ENCODE measurements at regions not wholly inside any gene's neighbourhood (a gene's known extent, or its start where the extent isn't known, plus 50 kb on each side); places are given as distances from the start of the nearest gene placed in this dataset.

DNA sequence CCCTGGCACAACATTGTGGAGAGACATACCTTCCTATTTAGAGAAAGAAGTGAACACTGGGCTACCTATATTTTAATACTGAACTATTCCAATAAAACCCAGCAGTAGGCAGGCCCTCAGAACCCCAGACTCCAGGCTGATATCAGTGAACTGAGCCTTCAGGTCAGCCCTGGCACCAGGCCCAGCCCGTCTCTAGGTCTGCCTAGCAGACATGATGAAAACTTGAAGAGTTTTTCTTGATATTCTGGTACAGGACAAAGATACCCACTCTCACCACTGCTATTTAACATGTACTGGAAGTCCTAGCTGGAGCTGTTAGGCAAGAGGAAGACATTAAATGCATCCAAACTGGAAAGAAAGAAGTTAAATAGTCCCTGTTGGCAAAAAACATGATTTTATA, 396.6 kb upstream of the SPRY2 start:
- Mint-ChIP-seq H3K36me3 (no peaks in the 10 kb centered on the region), H3K4me1 (peaks cover 2% of the 10 kb centered on the region), H3K9me3 (peaks cover 0 to 8% (median 0%) of the 10 kb centered on the region in 7 donors), H3K4me3 (no peak overlapping the region), H3K27me3 (ENCODE audit: low read depth in 3 of 3) (no peaks in the 10 kb centered on the region), H3K27ac (no peak overlapping the region)
- TF ChIP-seq, protein P1, sequence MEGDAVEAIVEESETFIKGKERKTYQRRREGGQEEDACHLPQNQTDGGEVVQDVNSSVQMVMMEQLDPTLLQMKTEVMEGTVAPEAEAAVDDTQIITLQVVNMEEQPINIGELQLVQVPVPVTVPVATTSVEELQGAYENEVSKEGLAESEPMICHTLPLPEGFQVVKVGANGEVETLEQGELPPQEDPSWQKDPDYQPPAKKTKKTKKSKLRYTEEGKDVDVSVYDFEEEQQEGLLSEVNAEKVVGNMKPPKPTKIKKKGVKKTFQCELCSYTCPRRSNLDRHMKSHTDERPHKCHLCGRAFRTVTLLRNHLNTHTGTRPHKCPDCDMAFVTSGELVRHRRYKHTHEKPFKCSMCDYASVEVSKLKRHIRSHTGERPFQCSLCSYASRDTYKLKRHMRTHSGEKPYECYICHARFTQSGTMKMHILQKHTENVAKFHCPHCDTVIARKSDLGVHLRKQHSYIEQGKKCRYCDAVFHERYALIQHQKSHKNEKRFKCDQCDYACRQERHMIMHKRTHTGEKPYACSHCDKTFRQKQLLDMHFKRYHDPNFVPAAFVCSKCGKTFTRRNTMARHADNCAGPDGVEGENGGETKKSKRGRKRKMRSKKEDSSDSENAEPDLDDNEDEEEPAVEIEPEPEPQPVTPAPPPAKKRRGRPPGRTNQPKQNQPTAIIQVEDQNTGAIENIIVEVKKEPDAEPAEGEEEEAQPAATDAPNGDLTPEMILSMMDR (IDR thresholded peaks at IDR 0.05): no peak
- intact Hi-C loops (cut with micrococcal nuclease): no loop called here
- Histone ChIP-seq H3K4me1 (ENCODE audit: control insufficient read depth in 1 of 2, insufficient read depth in 2 of 2, low read length in 2 of 2) (no peaks in the 10 kb centered on the region), H3K4me2 (replicated peaks; ENCODE audit: extremely low read depth, low read length, poor library complexity, severe bottlenecking) (no peak overlapping the region), H3K27me3 (ENCODE audit: control insufficient read depth in 2 of 2, insufficient read depth in 2 of 2, low read length in 2 of 2) (no peaks in the 10 kb centered on the region), H2AFZ (ENCODE audit: insufficient read depth, low read depth, low read length, poor library complexity, severe bottlenecking) (no peak overlapping the region), H3K4me3 (replicated peaks in 1 of 3; ENCODE audit: low read depth in 2 of 3, low read length in 3 of 3) (no peak overlapping the region), H3K9ac (ENCODE audit: insufficient read depth, low read length, poor library complexity, severe bottlenecking) (no peak overlapping the region), H3K9me3 (replicated peaks in 1 of 2; ENCODE audit: control insufficient read depth in 1 of 2, insufficient read depth in 1 of 2, low read length in 2 of 2) (no peaks in the 10 kb centered on the region), H3K27ac (ENCODE audit: low read depth in 1 of 2, low read length in 2 of 2) (no peak overlapping the region), H3K79me2 (ENCODE audit: insufficient read depth, low read length) (no peaks in the 10 kb centered on the region), H3K36me3 (replicated peaks in 1 of 2; ENCODE audit: control insufficient read depth in 1 of 2, insufficient read depth in 2 of 2, low read length in 2 of 2) (no peaks in the 10 kb centered on the region), H4K20me1 (ENCODE audit: insufficient read depth, low read length) (no peaks in the 10 kb centered on the region)
- no peak for DNase-seq
- WGBS (ENCODE audit: insufficient coverage): 80% methylated on average over 1 of the region's 1 CpG

DNA sequence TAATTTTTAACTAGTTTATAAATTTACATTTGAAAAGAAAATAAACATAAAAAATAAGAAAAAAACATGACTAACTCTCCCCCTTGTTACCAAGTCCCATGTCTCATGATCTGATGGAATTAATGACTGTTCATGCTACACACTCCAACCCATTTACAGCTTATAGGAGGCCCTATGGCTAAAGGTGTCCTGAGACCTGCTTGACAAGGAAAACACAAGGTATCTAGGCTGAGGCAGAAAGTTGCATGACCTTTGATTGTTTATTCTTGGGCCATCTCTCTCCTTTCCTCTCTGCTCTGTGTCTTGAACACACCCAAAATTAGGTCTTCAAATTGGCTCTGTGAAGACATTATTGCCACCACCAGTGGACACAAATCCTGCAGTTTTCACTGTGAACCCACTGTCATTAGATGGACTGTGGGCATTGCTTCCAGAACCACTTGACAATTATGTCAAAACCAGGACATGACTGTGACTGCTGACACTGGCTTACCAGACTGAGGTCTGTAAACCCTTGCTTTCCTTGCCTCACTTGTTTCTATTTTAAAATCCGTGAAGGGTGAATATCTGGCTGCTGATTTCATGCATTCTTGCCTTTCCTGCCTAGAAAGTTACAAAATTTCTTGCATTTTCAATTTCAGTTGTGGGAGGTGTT, 386.5 kb upstream of the SPRY2 start:
- H3K79me2 ChIP-seq (ENCODE audit: insufficient read depth, low read length): no peaks in the 10 kb centered on the region
- H3K27ac Mint-ChIP-seq: no peak overlapping the region
- no CpG with 5 or more reads among the region's 1 CpG for WGBS (ENCODE audit: insufficient coverage)

More for the DNA sequence above, 386.5 kb upstream of the SPRY2 start:
- H2AFZ ChIP-seq (ENCODE audit: insufficient read depth, low read depth, low read length, poor library complexity, severe bottlenecking): no peak overlapping the region
- H3K27ac ChIP-seq (ENCODE audit: low read depth in 1 of 2, low read length in 2 of 2): no peak overlapping the region
- no peak for DNase-seq
- no peaks in the 10 kb centered on the region for H3K27me3 Mint-ChIP-seq (ENCODE audit: low read depth in 3 of 3)
- H3K4me3 ChIP-seq (replicated peaks in 1 of 3; ENCODE audit: low read depth in 2 of 3, low read length in 3 of 3): no peak overlapping the region
- H3K36me3 Mint-ChIP-seq: no peaks in the 10 kb centered on the region
- H3K36me3 ChIP-seq (replicated peaks in 1 of 2; ENCODE audit: control insufficient read depth in 1 of 2, insufficient read depth in 2 of 2, low read length in 2 of 2): no peaks in the 10 kb centered on the region
- H4K20me1 ChIP-seq (ENCODE audit: insufficient read depth, low read length): no peaks in the 10 kb centered on the region
- H3K27me3 ChIP-seq (ENCODE audit: control insufficient read depth in 2 of 2, insufficient read depth in 2 of 2, low read length in 2 of 2): no peaks in the 10 kb centered on the region
- no peak overlapping the region for H3K9ac ChIP-seq (ENCODE audit: insufficient read depth, low read length, poor library complexity, severe bottlenecking)
- H3K4me1 Mint-ChIP-seq: no peaks in the 10 kb centered on the region
- no peaks in the 10 kb centered on the region for H3K4me1 ChIP-seq (ENCODE audit: control insufficient read depth in 1 of 2, insufficient read depth in 2 of 2, low read length in 2 of 2)
- no peak overlapping the region for H3K4me3 Mint-ChIP-seq
- H3K9me3 ChIP-seq (replicated peaks in 1 of 2; ENCODE audit: control insufficient read depth in 1 of 2, insufficient read depth in 1 of 2, low read length in 2 of 2): no peaks in the 10 kb centered on the region
- peaks cover 0 to 7% (median 3%) of the 10 kb centered on the region in 7 donors for H3K9me3 Mint-ChIP-seq
- intact Hi-C loops (cut with micrococcal nuclease): no loop called here
- TF ChIP-seq, protein P1 (IDR thresholded peaks at IDR 0.05): no peak
- H3K4me2 ChIP-seq (replicated peaks; ENCODE audit: extremely low read depth, low read length, poor library complexity, severe bottlenecking): no peak overlapping the region

All from CD14-positive monocyte (primary cell).